Activated CD4-positive, alpha-beta memory T cell treated with anti-CD3 and anti-CD28 coated beads, Interleukin-2, amount 10 ng/mL, durations not matched to agents 7 days and 5 days (primary cell): ENCODE measurements at regions not wholly inside any gene's neighbourhood (a gene's known extent, or its start where the extent isn't known, plus 50 kb on each side); places are given as distances from the start of the nearest gene placed in this dataset.

ENCODE experiments used
- CTCF ChIA-PET: fragments of 350-600 bp; sonication (Branson Sonifier 250); formaldehyde crosslinking; loops from one replicate; lab custom pipeline; 2021; ENCODE audit warnings: antibody characterized with exemption, inconsistent platforms; lab: Charles Lee
- POLR2A ChIA-PET: fragments of 350-600 bp; sonication (Branson Sonifier 250); formaldehyde crosslinking; loops from one replicate; lab custom pipeline; 2021; ENCODE audit warnings: antibody characterized with exemption; lab: Charles Lee
- DNase-seq: peaks from one replicate; pipeline ENCODE4 v3.0.0-alpha.2; 2020
- H3K27ac Mint-ChIP-seq: one replicate; pipeline ENCODE4 v1.8.0; 2021; ENCODE audit warnings: mild to moderate bottlenecking, mixed read lengths
- H3K27me3 Mint-ChIP-seq: one replicate; pipeline ENCODE4 v1.8.0; 2021; ENCODE audit warnings: mixed read lengths
- H3K36me3 Mint-ChIP-seq: one replicate; pipeline ENCODE4 v1.8.0; 2021; ENCODE audit warnings: low read depth, mixed read lengths
- H3K4me1 Mint-ChIP-seq: one replicate; pipeline ENCODE4 v1.8.0; 2021; ENCODE audit warnings: mixed read lengths
- H3K4me3 Mint-ChIP-seq: one replicate; pipeline ENCODE4 v1.8.0; 2021; ENCODE audit warnings: mild to moderate bottlenecking, mixed read lengths
- H3K9me3 Mint-ChIP-seq: one replicate; pipeline ENCODE4 v1.8.0; 2021; ENCODE audit warnings: mixed read lengths

- Mint-ChIP-seq H3K27ac (no peak overlapping the region), H3K27me3 (no peaks in the 10 kb centered on the region), H3K4me1 (no peaks in the 10 kb centered on the region), H3K4me3 (no peak overlapping the region), H3K9me3 (peaks cover 7% of the 10 kb centered on the region), H3K36me3 (no peaks in the 10 kb centered on the region)
- POLR2A ChIA-PET = no interaction called here
- no peak for DNase-seq
- CTCF ChIA-PET = no interaction called here
These were observed 193.5 kb upstream of the SLITRK3 start for GRCh38 chr3:165389653-165390052.

- ChIA-PET POLR2A (no interaction called here), CTCF (no interaction called here)
- Mint-ChIP-seq H3K4me1 (no peaks in the 10 kb centered on the region), H3K36me3 (no peaks in the 10 kb centered on the region), H3K27me3 (no peaks in the 10 kb centered on the region), H3K9me3 (peaks cover 8% of the 10 kb centered on the region), H3K27ac (no peak overlapping the region), H3K4me3 (no peak overlapping the region)
- no peak for DNase-seq
These were observed 192.9 kb upstream of the SLITRK3 start for GRCh38 chr3:165389064-165389463.

- CTCF ChIA-PET = no interaction called here
- no peak for DNase-seq
- H3K27me3 Mint-ChIP-seq = no peaks in the 10 kb centered on the region
- no peaks in the 10 kb centered on the region for H3K4me1 Mint-ChIP-seq
- POLR2A ChIA-PET = no interaction called here
- no peaks in the 10 kb centered on the region for H3K36me3 Mint-ChIP-seq
- no peak overlapping the region for H3K4me3 Mint-ChIP-seq
- H3K27ac Mint-ChIP-seq = no peak overlapping the region
- H3K9me3 Mint-ChIP-seq = peaks cover 16% of the 10 kb centered on the region
These were observed 187.2 kb upstream of the SLITRK3 start for GRCh38 chr3:165383381-165383780.

GRCh38 chr3:165382672-165383071 lies 186.5 kb upstream of the SLITRK3 start:
- Mint-ChIP-seq H3K27ac (no peak overlapping the region), H3K36me3 (no peaks in the 10 kb centered on the region), H3K9me3 (peaks cover 13% of the 10 kb centered on the region), H3K4me3 (no peak overlapping the region), H3K27me3 (no peaks in the 10 kb centered on the region), H3K4me1 (no peaks in the 10 kb centered on the region)
- CTCF ChIA-PET = no interaction called here
- POLR2A ChIA-PET = no interaction called here
- no peak for DNase-seq

GRCh38 chr3:165378761-165379160 lies 182.6 kb upstream of the SLITRK3 start:
- H3K36me3 Mint-ChIP-seq = no peaks in the 10 kb centered on the region
- POLR2A ChIA-PET = no interaction called here
- H3K27me3 Mint-ChIP-seq = no peaks in the 10 kb centered on the region
- H3K4me3 Mint-ChIP-seq = no peak overlapping the region
- H3K9me3 Mint-ChIP-seq = peaks cover 12% of the 10 kb centered on the region
- no peak for DNase-seq
- no peak overlapping the region for H3K27ac Mint-ChIP-seq
- CTCF ChIA-PET = no interaction called here
- H3K4me1 Mint-ChIP-seq = no peaks in the 10 kb centered on the region

GRCh38 chr3:165359005-165359404 lies 162.8 kb upstream of the SLITRK3 start:
- H3K27me3 Mint-ChIP-seq = no peaks in the 10 kb centered on the region
- H3K9me3 Mint-ChIP-seq = peaks cover 4% of the 10 kb centered on the region
- DNase-seq = no peak
- POLR2A ChIA-PET = no interaction called here
- no peaks in the 10 kb centered on the region for H3K36me3 Mint-ChIP-seq
- no peaks in the 10 kb centered on the region for H3K4me1 Mint-ChIP-seq
- CTCF ChIA-PET = no interaction called here
- no peak overlapping the region for H3K4me3 Mint-ChIP-seq
- no peak overlapping the region for H3K27ac Mint-ChIP-seq

- Mint-ChIP-seq H3K4me3 (no peak overlapping the region), H3K36me3 (no peaks in the 10 kb centered on the region), H3K4me1 (no peaks in the 10 kb centered on the region), H3K9me3 (peaks cover 3% of the 10 kb centered on the region), H3K27me3 (no peaks in the 10 kb centered on the region), H3K27ac (no peak overlapping the region)
- ChIA-PET POLR2A (no interaction called here), CTCF (no interaction called here)
- DNase-seq = no peak
These were observed 159.1 kb upstream of the SLITRK3 start for GRCh38 chr3:165355316-165355715.

- Mint-ChIP-seq H3K27ac (no peak overlapping the region), H3K36me3 (no peaks in the 10 kb centered on the region), H3K4me1 (no peaks in the 10 kb centered on the region), H3K9me3 (peaks cover 6% of the 10 kb centered on the region), H3K4me3 (no peak overlapping the region), H3K27me3 (no peaks in the 10 kb centered on the region)
- DNase-seq = no peak
- CTCF ChIA-PET = no interaction called here
- POLR2A ChIA-PET = no interaction called here
These were observed 151.3 kb upstream of the SLITRK3 start for GRCh38 chr3:165347526-165347925.

GRCh38 chr3:165346503-165346902 lies 150.3 kb upstream of the SLITRK3 start:
- Mint-ChIP-seq H3K36me3 (no peaks in the 10 kb centered on the region), H3K27ac (no peak overlapping the region), H3K4me3 (no peak overlapping the region), H3K27me3 (no peaks in the 10 kb centered on the region), H3K9me3 (peaks cover 6% of the 10 kb centered on the region), H3K4me1 (no peaks in the 10 kb centered on the region)
- DNase-seq = no peak
- ChIA-PET CTCF (no interaction called here), POLR2A (no interaction called here)

- no peaks in the 10 kb centered on the region for H3K36me3 Mint-ChIP-seq
- POLR2A ChIA-PET = no interaction called here
- H3K9me3 Mint-ChIP-seq = peaks cover 5% of the 10 kb centered on the region
- H3K27me3 Mint-ChIP-seq = no peaks in the 10 kb centered on the region
- no peak overlapping the region for H3K4me3 Mint-ChIP-seq
- H3K4me1 Mint-ChIP-seq = no peaks in the 10 kb centered on the region
- no peak for DNase-seq
- H3K27ac Mint-ChIP-seq = no peak overlapping the region
- CTCF ChIA-PET = no interaction called here
These were observed 147.0 kb upstream of the SLITRK3 start for GRCh38 chr3:165343185-165343584.

GRCh38 chr3:165339753-165340152 lies 143.6 kb upstream of the SLITRK3 start:
- H3K9me3 Mint-ChIP-seq = peaks cover 5% of the 10 kb centered on the region
- H3K27ac Mint-ChIP-seq = no peak overlapping the region
- ChIA-PET CTCF (no interaction called here), POLR2A (no interaction called here)
- H3K27me3 Mint-ChIP-seq = no peaks in the 10 kb centered on the region
- H3K4me3 Mint-ChIP-seq = no peak overlapping the region
- H3K4me1 Mint-ChIP-seq = no peaks in the 10 kb centered on the region
- DNase-seq = no peak
- H3K36me3 Mint-ChIP-seq = no peaks in the 10 kb centered on the region

GRCh38 chr3:165336786-165337185 lies 140.6 kb upstream of the SLITRK3 start:
- Mint-ChIP-seq H3K36me3 (no peaks in the 10 kb centered on the region), H3K9me3 (peaks cover 2% of the 10 kb centered on the region), H3K4me3 (no peak overlapping the region), H3K27me3 (no peaks in the 10 kb centered on the region), H3K4me1 (no peaks in the 10 kb centered on the region), H3K27ac (no peak overlapping the region)
- ChIA-PET CTCF (no interaction called here), POLR2A (no interaction called here)
- no peak for DNase-seq
